Hematopoietic multipotent progenitor cell treated with erythropoietin and hydrocortisone succinate and interleukin-3 and kit ligand, for 8 days (in vitro differentiated cells): ENCODE measurements at regions not wholly inside any gene's neighbourhood (a gene's known extent, or its start where the extent isn't known, plus 50 kb on each side); places are given as distances from the start of the nearest gene placed in this dataset.

Experiments
- DNase-seq: peaks from one replicate; pipeline ENCODE4 v3.0.0-alpha.2; 2015

DNA sequence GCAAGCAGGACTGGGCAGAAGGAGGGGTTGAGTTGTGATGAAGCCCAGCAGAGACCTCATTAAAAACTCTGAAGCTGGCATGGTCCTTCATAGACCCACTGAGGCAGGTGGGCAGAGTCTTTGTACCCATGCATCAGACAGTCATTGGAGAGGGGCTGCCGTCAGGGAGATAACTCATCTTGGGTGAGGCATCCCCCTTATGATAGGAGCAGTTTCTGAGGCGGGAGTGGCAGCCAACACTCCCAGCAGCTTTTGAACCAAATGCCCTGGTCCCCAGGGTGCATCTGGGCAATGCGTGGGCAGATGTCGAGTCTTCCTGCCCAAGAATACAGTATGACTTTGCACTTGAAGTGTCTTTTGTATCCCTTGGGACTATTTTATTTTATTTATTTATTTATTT, 68.1 kb downstream of the HTR5A start:
- no peak for DNase-seq

DNA sequence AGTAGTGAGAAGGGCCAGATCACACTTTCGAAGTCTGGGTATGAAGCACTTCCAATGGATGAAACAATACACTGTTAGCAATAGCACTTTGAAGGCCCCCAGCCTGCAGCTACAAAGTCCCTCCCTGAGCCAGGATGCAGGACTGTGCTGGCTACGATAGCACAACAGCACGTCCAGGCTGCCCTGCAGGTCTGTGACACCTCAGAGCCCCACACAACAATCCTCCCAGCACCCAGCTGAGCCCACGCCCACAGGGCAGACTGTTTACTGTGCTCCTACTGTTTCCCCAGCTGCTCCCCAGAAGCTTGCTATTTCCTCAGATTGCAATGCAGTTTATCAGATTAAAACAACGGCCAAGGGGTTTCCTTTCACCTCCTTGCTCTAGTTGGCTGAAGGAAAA, 71.4 kb downstream of the HTR5A start:
- DNase-seq = no peak

DNA sequence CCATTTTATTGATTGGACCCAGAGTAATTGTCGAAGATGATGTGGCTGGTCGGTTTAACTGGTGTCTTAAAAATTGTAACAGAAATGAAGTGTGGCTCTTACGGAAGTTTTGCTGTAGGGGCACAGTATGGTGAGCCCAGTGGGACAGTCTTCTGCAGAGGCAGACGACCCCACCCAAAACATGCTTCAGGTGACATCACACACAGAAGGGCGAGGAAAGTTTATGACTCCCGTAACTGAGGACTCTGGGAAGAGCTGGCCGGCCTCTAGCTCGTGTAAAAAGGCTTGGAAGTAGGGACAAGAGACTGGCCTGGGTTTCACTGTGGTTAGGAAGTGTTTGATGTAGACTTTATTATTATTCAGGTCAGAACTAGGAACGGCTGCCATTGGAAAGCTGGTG, 73.3 kb downstream of the HTR5A start:
- no peak for DNase-seq

DNA sequence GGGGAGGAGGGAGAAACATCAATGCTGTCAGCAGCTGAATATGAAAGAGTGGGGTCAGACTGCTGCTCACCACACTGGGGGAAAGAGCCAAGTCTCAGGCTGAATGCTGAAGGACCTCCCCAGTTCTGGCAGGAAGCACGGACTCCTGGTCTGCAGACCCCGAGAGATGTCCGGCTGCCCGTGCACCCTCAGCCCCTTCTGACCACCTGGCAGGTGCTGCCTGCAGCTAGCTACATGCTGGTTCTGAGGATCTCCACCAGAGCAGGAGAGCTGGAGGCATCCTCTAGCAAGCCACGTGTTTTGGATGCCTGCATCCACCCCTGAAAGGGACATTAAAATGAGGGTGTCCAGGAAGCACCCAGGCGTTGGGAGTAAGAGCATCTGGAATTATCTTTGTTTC, 74.2 kb downstream of the HTR5A start:
- no peak for DNase-seq

DNA sequence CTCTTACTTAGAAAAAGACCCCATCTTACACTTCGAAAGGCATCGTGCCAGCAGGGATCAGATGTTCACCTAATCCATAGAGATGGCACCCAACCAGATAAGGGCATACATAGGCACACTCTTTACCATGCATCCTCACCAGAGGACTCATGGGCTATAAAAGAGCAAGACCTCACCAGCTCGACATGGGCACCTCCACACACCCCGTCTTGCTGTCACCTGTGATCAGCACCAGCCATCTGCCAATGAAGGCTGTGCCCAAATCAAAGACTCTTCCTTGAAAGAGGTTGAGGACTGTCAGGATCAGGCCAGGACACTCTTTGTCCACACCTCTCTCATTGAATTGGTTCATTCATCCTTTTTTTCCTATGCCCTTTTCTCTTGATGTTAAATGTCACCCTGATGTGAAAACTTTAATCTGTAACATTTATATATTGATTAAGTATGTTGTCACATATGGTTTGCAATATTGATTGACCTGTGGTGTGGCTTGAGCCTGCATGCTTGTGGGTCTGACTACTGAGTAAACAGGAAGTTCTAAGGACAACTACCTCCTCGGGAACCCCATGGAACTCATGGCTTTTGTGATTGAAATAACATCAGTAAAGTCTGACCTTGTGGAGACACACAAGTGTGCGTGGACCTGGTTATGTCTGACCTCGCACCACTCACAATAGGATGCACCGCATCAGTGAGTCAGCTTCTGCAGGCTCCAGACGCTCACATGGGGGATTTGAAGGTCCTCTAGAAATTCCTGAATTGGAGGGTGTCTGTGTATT, 75.5 kb downstream of the HTR5A start:
- no peak for DNase-seq

DNA sequence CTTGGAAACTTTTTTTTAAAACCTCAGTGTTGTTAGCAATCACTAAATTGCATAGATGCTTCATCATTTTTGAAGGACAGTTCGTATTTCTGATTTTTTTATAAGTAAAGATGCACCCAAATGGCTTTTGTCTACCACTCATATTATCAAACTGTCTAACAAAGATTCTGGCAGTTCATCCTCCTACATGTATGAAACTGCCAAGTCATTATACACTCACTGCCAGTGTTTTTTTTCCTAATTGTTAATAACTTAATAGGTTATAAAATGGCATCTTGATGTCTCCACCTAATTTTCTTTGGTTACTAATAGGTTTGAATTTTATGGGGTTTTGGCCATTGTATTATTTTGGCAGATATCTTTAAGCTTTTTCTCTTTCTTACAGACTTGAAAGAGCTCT, 77.0 kb downstream of the HTR5A start:
- no peak for DNase-seq

DNA sequence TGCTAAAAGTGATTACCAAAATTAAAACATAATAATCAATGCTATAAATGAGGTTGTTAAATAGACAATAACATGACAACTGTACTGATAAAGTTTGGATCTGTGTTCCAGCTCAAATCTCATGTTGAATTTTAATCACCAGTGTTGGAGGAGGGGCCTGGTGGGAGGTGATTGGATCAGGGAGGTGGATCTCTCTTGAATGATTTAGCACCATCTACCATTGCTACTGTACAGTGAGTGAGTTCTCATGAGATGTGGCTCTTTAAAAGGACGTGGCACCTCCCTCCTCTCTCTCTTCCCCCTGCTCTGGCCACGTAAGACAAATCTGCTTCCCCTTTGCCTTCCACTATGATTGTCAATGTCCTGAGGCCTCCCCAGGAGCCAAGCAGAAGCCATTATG, 77.5 kb downstream of the HTR5A start:
- no peak for DNase-seq

DNA sequence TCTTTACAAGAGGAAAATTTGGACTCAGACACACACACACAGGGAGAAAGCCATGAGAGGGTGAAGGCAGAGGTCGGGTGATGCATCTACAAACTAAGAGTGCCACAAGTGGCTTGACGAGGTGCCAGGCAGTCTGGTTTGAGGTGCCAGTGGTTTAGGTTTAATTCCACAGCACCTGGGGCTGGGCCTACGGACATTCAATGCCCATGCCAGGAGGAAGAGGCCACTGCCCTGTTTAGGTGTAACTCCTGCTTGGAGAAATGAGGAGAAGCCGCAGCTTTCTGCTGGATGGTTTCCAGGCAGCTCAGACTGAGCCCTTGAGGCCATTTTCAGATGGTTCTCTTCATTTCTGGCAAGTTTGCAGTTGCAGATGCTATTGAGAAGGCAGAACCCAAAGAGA, 83.6 kb downstream of the HTR5A start:
- DNase-seq = no peak

DNA sequence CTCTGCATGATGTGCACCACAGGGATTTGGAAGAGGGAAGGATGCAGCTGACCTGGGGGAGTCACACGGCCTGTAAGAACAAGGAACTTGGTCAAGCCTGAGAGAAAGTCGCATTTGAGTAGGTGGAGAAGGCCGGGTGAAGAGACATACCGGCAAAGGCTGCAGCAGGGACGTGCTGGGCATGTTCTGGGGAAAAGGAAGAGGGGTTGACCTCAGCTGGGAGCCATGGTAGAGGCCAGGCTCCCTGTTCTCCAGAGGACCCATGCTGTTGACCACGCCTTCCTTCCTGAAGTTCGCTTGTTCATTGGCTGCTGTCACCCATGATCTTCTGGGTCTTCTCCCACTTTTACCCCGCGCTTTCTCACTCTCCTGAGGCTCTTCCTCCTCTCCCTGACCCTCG, 84.5 kb downstream of the HTR5A start:
- DNase-seq = no peak

DNA sequence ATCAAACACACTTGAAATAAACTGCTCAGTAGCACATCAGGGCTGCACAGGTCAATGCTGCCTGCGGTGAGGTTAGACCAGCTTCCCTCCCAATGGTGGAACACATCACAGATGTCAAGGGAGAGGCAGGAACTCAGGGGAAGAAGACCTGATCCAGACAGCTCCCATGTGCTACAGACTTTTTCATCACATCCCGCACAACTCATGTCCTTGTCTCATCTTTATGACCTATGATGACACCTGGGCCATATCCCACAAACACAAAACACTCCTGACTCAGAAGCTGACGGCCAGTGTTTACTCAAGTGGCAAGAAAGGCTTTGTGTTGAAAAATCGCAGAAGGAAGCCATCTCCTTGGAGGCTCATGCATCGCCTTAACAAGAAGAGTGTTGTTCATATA, 91.6 kb downstream of the HTR5A start:
- no peak for DNase-seq

DNA sequence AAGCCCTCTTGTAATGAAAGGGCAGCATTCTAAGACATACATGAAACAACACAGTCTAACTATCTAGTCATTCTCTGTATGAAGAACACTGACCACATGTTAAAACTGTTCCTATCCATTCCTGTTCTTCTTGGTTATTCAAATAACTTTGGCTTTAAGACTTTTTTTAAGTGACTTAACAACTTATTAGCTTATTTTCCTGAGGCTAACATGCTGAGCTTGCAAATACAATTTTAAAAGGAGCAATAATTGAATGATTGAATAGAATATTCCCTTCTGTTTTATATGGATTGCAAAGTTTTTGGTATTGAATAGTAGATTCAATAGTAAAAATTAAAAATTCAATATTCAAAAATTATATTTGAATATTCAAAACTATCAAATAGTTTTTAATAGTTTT, 92.3 kb downstream of the HTR5A start:
- DNase-seq = no peak

DNA sequence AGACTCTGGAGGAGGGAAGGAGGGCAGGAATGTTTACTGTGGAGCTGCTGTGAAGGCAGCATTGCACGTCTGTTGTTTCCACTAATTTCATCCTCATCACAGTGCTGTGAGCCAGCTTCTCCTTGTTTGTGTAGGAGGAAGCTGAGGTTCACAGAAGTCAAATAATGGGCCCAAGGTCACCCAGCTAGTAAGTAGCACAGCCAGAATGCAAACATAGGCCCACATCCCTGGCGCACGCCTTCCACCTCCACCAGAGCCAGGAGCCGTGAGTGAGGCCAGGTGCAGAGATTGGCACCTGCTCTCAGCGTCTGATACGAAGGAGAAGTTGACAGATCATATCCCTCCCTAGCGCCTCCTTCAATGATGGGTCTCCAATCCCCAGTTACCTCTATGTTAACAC, 93.6 kb downstream of the HTR5A start:
- DNase-seq = no peak

DNA sequence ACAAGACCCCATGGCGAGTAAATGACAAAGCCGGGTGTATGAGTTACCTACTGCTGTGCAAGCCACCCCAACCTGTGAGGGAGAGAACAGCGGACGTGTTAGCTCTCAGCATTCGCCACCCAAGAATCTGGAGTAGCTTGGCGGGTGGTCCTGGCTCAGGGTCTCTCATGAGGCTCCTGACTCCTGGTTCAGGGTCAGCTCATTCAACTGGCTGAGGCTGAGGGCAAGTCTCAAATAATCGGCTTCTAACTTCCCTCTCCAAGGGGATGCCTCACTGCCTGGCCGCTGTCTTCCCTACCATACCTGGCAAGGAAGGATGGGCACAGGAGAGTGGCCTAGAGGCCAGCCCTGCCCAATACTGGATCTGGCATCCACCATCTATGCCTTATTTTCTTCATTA, 94.2 kb downstream of the HTR5A start:
- no peak for DNase-seq

DNA sequence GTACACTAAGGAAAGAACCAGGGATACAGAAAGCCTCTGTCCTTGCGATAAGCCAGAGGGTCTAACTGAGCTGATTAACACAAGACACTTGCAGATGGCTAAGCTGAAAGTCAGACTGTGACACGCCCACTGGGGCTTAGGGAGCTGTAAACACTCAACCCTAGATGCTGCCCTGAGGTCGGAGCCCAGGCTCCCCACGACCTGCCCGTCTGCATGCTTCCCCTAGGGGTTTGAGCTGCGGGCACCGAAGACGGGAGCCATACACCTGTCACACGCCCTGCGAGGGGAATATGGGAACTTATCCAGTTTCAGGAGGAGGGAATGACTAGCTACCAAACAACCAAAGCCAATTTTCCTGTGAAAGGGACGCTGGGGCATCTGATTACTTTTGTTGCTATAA, 96.0 kb downstream of the HTR5A start:
- DNase-seq = no peak

DNA sequence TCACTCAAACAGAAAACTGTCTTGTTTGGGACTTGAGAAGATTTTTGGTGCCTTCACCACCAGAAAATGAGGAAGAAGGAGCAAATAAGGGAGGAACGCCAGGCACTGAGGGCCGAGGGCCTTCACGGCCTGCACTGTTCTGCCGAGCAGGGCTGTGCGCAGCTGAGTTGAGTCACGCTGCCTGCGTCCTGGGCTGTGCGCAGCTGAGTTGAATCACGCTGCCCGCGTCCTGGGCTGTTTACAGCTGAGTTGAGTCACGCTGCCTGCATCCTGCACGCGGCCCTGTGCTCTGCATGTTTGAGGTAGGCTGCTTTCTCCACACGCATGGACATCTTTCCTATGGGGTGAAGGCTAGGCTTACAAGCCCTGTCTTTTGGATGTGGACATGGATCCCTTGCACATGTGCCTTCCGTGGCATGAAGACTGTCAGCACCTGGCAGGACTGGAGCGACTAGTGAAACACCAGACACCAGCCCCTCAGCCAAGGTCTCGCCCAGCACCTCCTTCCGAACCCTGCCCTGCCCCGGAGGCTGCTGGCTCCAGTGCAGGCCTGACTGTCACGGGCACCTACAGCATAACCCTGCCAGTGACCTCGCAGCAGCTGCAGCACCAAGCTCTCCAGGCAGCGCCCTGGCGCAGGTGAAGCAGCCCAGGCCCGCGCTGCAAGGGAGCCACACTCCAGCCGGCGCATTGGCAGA, 96.7 kb downstream of the HTR5A start:
- DNase-seq = no peak

DNA sequence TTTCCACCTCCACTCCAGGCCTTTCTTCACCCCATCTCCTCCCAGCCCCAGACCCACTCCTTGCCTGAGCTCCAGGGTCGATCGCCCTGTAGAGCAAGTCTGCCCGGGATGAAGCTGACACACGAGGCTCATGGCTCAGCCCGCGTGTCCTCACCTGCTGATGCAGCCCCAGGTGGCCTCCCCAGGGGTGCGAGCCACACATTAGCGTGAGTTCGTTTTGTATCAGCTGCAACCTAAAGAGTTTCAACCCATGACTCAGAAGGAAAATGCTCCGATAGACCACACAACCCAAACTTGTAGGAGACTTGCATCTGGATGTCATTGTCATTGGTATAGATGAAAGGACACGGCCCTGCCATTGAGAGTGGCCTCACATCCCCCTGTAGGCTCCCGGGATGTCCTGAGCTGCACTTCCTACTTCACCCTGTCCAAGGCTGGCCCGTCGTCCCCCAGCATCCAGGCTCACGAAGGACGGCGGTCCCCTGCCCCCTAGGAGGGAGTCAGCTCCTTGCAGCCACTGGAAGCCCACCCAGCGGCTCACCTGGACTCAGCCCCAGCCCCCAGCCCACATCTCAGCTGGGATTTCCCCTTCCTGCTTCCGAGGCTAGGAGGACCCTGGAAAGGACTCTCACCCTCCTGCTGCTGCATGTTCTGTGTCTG, 97.7 kb downstream of the HTR5A start:
- DNase-seq = no peak

DNA sequence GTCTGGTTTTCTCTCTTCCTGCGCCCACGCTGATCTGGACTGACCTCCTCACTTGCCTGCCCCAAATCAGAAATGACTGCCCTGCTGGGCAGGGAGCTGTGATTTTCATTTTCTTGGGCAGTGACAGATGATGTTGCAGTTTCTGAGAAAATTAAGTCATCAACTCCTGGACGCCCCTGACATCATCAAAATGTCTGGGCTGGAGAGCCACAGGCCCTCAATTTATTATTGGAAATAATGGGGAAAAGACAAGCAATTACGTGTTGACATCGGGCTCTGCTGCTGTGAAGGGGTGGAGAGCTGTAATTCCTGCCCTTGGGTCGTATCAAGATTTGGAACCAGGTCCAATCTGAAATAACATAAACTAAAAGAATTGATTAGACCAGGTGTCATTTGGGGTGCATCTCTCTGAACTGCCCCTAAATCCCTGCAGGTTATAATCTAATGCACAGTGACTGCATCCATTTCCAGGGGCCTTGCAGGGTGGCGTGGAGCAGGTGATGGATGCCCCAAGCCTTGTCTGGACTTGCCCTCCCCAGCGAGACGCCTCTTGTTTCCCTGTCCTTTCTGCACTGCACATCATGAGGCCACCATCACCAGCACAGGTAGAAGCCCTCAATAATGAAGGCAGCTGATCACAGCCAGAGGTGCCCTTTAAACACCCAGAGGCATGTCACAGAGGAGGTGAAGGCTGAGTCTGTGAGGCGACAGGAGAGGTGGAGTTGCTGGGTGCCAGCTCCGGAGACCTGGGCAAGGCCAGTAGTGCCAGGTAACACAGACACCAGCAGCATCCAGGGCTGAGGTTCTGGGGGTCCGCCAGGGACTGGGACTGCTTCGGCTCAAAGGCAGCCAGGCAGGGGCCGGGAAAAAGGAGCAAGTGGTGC, 98.7 kb downstream of the HTR5A start:
- no peak for DNase-seq

DNA sequence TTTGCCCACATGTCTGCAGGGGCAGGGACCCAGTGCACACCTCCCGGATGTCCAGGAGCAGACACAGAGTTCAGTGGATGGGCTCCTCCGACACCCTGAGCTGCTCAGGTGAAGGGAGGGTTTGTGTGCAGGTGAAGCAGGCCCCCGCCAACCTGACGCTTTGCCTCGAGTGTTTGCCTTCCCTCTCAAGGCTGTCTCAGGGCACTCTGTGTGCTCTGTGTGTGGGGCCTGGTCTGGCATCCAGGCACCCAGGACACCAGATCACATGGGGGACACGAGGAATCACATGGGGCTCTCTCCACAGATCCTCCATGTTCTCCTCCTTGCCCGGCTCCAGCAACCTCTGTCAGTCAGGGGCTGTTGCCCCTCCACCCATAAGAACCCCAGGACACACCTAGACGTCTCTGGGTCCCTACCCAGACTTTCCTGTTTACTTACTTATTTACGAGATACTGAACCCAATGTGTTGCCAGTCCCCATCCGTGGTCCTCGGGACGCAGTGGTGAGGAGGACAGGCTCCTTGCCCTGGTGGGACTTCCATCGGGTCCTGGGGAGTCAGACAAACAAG, 99.5 kb downstream of the HTR5A start:
- no peak for DNase-seq

DNA sequence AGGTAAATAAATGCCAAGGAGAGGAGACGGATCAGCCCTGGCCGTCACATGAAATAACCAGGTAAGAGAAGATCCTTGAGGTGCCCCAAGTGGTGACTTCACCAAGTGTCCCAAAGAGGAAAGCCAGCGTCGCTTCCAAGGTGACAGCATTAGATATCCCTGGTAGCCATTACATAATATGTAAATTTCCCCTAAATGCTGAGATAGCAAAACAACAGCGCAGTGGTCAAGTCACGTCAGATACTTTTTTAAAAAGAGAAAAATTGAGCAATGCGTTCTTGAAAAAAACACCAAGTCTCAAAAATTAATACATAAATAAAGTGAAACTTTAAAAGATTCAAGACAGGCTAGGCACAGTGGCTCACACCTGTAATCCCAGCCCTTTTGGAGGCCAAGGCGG, 100.2 kb downstream of the HTR5A start:
- DNase-seq = no peak

DNA sequence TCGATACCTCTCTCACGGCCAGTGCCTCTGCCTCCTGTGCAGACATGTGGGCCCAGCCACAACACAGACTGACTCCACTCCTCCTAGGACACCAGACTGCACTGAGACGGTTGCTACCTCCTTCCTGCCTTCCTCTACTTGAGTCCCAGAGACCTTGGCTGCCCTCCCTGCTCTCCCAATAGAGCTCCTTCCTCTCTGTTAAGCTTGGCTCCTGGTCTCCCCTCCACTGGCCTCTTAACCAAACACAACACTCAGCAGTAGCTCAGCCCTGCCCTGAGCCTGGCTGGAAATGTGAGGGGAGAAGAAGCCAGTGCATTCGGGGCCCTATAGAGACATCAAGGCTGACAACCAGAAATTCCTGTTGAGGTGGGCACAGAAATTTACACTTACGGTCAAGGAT, 102.0 kb downstream of the HTR5A start:
- DNase-seq = no peak

DNA sequence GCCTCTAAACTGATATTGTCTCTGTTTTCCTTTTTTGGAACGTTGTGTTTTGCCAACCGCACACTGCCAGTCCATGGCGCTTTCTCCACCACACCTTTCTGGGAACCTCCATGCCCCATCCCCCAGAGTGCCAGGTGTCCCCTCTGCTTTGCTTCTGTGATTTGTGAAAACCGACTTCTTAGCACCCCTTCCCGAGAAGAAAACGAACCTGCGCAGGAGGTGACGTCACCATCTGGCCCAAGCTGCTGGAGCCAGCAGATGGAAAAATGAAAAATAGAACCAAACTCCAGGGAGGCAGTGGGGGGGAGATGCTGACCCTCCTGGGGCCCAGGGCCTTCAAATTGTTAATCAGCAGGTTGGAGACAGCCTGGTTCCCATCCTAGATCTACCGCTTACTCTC, 103.8 kb downstream of the HTR5A start:
- no peak for DNase-seq

DNA sequence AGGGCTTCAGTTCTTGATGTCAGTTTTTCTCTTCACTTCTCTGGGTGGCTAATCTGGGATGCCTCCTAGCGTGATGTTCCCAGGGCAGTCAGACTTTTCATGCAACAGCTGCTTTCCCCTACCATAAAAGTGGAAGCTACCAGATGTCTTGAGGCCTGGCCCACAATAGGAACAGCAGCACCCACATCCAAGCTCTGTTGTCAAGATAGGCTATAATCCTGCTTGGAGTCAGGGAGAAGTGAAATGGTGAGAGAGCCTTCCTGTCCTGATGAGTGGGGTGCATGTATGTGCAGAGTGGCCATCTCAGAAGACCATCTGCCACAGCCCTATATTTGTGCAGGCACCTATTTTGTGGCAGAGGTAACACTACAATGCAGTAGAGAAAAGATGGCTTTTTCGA, 108.0 kb downstream of the HTR5A start:
- no peak for DNase-seq

DNA sequence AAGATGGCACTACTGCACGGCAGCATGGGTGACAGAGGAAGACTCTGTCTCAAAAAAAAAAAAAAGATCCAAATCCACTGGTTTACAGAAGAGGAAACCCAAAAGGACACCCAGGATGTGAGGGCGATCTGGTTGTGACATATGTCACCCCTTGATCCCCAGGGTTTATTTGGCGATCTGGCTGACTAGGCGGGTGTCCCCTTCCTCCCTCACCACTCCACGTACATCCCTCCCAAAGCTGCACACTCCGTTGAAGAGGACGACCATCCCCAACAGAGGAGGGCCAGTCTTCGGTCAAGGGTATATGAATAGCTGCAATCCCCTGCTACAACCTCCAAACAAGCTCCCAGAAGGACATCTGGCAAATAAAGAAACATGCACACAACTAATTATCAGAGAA, 111.6 kb downstream of the HTR5A start:
- no peak for DNase-seq
